ENCODE measurements at regions not wholly inside any gene's neighbourhood (a gene's known extent, or its start where the extent isn't known, plus 50 kb on each side); places are given as distances from the start of the nearest gene placed in this dataset.
"Not testable (repeated sequence)": the region's sequence is repeated elsewhere in the genome, so short reads cannot be mapped to it uniquely, and the experiment has no call there.

DNA sequence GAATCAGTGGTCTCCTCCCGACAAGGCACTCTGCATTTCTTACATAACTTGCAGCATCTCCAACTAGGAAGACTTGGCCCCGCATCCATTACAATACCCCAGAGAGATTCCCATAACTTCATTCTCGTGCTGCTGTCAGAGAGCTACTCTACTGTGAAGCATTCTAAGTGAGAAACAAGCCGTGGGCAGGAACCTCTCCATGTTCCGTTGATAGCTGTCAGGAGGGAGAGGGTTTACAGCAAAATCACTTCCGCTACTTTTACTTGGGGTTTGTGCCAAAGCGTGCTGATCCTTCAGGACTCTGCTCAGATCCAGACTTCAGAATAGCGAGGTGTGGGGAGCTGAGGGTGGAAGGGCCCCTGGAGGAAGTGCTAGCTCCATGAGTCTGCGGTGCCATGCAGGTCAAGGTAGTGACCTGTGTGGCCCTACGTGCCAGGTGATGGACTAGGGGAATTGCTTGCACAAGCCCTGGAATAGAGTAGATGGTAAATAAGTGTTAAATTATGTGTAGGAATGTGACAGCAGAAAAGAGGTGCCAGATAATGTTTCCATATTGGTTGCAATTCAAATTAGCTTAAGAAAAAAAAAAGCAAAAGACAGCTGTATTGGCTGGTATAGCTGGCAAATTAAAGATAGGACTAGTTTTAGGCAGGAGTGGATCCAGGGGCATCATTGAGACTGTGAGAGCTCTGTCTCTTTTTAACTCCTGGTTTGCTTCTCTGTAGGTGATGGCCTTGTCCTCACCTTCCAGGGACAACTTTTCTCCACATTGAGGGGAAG is 358.5 kb upstream of the ERCC4 start:
- intact Hi-C loops (cut with DNase I) = no loop called here
- DNase-seq (ENCODE audit: low spot score) = no peak

DNA sequence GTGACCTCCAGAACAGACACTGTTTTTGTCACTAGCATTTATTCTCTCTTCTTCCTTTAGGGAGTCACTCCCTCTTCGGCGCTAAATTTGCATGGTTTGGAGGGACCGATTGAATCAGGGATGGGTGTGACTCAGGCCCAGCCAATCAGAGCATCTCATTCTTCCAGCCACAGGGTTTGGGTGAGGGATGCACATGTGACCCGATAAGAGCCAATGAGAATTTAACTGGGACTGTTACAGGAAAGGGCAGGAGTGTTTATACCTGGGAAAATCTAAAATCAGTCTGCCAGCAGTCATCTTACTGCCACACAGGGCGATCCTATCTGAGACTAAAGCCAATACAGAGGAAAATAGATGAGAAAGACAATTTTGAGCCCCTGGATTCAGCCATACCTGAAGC is 351.2 kb upstream of the ERCC4 start:
- no peak for DNase-seq (ENCODE audit: low spot score)
- intact Hi-C loops (cut with DNase I) = no loop called here

DNA sequence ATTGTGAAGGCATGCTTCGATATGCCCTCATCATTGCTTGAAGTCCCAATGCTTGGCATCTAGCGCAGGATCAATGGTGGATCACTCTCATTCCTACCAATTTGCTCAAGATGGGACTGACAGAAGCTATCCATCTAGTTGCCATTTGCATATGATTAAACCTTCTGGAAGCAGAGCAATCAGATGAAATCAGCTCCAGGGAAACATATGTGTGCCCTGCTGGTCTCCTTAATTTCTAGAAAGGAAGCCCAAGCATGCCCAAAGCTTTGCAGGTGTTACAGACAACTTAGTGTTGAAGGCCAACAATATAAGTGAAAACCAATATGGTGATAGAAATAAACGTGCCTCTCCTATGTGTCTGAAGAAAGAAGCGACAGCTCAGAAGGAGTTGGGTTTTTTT is 350.0 kb upstream of the ERCC4 start:
- DNase-seq (ENCODE audit: low spot score) = no peak
- intact Hi-C loops (cut with DNase I) = no loop called here

DNA sequence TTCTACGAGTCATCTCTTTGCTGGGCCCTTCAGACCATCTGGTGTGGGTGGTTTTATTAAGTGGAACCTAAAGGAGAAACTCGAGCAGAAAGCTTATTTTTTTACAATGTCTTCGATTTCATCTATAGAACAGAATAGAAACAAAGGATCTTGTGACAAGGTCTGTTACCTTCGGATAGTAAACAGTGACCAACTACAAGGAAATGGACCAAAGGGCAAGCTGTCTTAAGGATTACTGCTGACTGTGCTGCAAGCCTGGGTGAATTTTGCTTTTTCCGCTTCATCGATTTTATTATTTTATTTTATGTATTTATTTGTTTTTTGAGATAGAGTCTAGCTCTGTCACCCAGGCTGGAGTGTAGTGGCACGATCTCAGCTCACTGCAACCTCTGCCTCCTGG is 348.9 kb upstream of the ERCC4 start:
- intact Hi-C loops (cut with DNase I) = no loop called here

DNA sequence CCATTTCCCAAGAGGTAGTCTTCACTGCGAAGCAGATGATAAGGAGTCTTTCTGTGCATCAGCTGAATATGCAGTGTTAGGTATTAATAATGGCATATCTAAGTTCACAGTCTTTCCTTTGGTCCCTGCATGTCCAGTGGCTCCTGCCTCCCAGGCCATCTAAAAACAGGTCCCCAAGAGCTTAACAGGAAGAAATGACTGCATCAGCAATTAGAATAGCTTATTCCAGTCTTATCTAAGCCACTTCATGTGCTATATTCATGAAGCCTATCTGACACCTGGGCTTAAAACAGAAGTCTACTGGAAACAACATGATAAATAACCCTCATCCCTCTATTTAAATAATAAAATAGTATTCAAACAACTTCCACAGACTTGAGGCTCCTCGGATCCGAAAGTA is 346.1 kb upstream of the ERCC4 start:
- DNase-seq (ENCODE audit: low spot score) = no peak
- intact Hi-C loops (cut with DNase I) = loop anchor here in 1 of 2 donors (1.0 kb wide), 1 partner anchor 22 kb away; no protein-coding TSS in a partner anchor

More for the DNA sequence above, 348.9 kb upstream of the ERCC4 start:
- no peak for DNase-seq (ENCODE audit: low spot score)

DNA sequence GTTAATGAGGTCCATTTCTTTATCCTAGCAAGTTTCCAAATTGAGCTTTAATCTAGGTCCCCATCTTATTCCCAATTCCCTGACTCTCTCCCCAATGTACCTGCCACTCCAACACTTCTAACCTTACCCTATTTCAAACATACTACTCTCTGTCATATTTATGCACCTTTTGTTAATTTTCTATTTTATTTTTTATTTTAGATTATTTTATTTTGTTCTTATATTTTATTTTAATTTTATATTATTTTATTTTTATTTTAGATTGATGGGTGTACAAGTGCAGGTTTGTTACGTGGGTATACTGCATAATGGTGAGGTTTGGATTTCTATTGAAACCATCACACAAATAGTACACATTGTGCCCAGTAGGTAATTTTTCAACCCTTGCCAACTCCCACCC is 333.9 kb upstream of the ERCC4 start:
- intact Hi-C loops (cut with DNase I) = no loop called here
- DNase-seq (ENCODE audit: low spot score) = no peak

DNA sequence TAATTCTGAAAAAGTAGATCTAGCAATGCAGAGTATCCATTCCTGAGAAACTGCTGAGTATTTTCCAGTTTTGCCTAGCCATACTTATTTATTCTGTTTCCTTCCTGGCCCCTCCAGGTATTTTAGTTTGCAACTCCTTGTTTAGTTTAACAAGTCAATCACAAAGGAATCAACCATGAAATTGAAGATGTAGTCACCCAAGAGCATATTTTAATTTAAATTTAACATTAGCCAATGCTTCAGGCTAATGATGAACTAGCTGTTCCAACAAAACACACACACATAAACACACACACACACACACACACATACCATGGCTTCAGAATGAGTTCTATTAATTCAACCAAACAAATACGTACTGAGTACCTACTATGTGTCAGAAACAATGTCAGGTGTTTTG is 332.8 kb upstream of the ERCC4 start:
- intact Hi-C loops (cut with DNase I) = no loop called here
- DNase-seq (ENCODE audit: low spot score) = no peak

DNA sequence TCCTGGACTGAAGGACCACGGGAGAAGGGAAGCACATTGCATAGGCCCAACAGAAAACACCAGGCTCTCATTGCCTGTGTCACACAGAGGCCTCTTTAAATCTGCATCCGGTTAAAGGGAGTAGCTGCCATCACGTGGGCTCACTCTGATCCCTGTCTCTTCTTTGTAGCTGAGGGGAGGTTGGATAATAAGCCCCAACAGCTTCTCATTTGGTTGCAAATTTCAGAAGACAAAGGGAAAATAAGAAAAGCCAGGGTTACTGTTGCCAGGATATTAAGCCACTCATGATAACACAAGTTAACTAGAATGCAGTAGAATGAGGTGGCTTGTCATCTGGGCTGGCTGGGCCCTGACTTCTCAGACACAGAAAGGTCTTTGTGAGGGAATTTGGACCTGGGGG is 325.1 kb upstream of the ERCC4 start:
- intact Hi-C loops (cut with DNase I) = no loop called here
- no peak for DNase-seq (ENCODE audit: low spot score)

DNA sequence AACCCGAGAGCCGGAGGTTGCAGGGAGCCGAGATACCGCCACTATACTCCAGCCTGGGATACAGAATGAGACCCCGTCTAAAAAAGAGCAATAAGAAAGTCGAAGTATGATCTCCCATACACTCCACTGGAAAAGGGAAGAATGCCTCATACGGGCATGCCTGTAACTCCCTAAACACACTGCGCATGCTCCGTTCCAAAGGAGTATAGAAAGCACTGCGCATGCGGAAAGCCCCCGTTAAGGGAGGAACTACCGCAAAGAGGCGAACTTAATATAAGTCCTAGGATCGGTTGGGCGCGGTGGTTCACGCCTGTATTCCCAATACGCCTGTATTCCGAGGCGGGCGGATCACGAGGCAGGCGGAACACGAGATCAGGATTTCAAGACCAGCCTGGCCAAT is 313.1 kb upstream of the ERCC4 start:
- no peak for DNase-seq (ENCODE audit: low spot score)
- intact Hi-C loops (cut with DNase I) = loop anchor here in 1 of 2 donors (5.0 kb wide), 1 partner anchor 215 kb away; no protein-coding TSS in a partner anchor

DNA sequence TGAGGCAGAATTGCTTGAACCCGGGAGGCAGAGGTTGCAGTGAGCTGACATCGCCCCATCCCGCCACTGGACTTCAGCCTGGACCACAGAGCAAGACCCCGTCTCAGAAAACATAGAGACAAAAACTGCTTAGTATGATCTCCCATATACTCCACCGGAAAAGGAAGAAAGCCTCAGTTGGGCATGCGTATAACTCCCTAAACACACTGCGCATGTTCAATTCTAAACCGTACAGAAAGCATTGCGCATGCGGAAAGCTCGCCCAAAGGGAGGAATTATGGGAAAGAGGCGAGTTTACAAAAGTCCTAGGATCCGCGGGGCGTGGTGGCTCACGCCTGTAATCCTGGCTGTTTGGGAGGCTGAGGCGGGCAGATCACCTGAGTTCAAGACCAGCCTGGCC is 312.7 kb upstream of the ERCC4 start:
- intact Hi-C loops (cut with DNase I) = loop anchor here in 1 of 2 donors (5.0 kb wide), 1 partner anchor 215 kb away; no protein-coding TSS in a partner anchor
- no peak for DNase-seq (ENCODE audit: low spot score)

DNA sequence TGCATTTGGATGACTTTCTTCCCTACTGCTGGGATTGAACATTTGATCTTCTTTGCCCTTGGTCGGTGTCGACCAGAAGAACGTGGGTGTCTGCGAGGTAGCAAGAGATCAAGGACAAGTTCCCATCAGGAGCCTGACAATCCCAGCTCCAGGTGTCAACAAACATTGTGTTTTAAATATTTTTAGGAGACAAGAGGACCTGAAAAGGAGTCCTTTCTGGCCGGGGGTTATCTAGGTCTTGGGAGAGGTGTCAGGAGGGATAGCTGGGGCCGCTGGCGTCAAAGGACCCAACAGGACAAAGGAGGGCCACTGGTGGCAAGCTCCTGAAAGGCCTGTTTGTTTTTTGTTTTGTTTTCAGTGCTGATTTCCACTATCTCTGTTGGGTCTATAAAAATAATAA is 308.4 kb upstream of the ERCC4 start:
- intact Hi-C loops (cut with DNase I) = no loop called here
- DNase-seq (ENCODE audit: low spot score) = no peak

DNA sequence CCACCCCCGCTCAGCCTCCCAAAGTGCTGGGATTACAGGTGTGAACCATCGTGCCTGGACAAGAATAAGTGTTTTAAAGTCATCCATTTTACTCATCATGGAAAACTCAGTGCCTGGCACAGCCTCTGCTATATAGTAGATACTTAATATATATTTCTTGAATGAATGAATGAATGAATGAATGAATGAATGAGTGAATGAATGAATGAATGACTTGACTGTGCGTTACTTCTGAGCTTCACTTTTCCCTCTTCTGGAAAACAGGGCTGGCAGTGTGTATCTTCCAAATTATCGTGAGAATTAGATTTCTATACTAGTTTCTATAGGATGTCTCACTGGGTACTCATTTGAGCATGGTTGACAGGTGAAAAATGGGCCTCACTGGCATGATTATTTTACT is 307.3 kb upstream of the ERCC4 start:
- no peak for DNase-seq (ENCODE audit: low spot score)
- intact Hi-C loops (cut with DNase I) = no loop called here

DNA sequence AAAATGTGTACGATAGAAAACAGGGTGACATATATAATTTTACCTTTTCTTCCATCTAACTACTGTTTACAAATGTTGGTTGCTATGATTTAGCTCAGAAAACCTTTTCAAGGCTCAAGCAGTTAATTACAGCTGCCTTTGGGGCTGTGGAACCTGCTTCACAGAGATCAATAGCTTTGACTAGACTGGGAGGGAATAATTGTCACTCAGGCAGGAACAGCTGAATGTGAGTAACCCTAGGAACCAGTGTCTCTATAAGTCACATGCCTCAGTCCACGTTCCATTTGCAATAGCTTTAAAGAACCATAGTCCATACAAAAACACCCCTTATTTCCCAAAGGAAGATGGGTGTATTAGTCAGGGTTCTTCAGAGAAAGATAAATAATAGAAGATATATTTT is 306.8 kb upstream of the ERCC4 start:
- no peak for DNase-seq (ENCODE audit: low spot score)
- intact Hi-C loops (cut with DNase I) = no loop called here

DNA sequence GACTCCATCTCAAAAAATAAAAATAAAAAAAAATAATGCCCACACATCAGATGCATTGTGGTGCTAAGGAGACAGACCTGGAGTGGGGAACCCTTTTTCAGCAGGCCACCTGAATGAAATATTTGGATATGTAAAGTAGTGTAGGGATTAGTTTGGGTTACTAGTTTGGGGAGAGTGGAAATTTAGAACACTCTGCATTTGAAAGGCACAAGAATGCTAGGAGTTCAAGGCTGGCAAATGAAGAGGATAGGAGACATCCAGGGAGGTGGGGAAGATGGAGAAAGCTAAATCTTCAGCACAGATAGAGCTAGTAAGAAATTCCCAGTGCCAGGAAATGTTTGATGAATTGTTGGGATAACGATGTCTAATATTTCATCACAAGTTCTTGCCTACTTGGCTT is 298.3 kb upstream of the ERCC4 start:
- no peak for DNase-seq (ENCODE audit: low spot score)

DNA sequence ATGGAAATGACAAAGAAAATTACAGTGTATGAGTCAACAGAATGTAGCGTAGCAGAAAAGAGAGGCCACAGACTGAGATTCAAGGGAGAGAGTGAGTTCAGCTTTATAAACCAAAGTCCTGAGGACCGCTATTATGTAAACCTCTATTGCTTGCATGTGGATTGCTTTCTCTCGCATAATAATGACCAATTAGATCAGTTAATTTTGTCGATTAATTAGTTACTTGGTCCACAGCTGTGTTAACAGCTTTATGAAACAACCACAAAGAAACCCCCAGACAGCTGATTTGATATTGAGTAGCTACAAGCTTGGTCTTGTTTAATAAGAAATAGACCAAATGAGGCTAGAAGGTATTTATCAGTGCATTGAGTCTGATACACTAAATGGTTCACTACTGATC is 291.8 kb upstream of the ERCC4 start:
- intact Hi-C loops (cut with DNase I) = no loop called here

More for the DNA sequence above, 298.3 kb upstream of the ERCC4 start:
- intact Hi-C loops (cut with DNase I) = no loop called here

DNA sequence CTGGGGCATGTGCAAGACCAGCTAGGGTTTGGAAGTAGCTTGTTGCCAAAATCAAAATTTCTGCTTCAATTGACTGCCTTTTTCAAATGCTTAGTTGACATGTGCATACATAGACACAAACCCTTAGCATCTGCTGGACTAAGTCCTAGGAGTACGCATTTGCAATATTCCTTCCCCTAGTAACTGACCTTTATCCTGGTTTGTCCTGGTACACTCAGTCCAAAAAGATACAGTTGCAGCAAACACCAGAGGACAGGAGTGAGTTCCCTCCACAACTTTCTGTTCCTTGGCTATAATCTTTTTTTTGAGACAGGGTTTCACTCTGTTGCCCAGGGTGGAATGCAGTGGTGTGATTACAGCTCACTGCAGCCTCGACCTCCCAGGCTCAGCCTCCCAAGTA is 290.2 kb upstream of the ERCC4 start:
- intact Hi-C loops (cut with DNase I) = no loop called here
- DNase-seq (ENCODE audit: low spot score) = no peak

More for the DNA sequence above, 291.8 kb upstream of the ERCC4 start:
- DNase-seq (ENCODE audit: low spot score) = no peak

DNA sequence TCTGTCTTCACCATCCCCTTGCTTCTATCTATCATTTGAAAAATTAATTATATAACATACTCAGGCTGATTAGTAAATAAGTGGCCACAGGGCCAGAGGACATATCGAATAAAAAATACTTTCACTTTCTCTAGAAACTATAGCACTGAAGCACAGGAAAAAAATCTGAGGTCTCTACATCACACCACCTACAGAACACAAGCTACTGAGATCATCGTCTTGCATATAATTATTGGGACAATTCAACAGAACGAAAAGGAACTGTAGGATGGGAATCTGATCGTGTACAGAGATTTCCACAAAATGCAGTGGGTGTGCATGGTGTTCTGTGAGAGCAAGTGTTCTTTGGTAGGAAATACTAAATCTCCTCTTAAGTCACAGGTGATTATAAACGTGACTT is 289.6 kb upstream of the ERCC4 start:
- intact Hi-C loops (cut with DNase I) = no loop called here
- DNase-seq (ENCODE audit: low spot score) = no peak

DNA sequence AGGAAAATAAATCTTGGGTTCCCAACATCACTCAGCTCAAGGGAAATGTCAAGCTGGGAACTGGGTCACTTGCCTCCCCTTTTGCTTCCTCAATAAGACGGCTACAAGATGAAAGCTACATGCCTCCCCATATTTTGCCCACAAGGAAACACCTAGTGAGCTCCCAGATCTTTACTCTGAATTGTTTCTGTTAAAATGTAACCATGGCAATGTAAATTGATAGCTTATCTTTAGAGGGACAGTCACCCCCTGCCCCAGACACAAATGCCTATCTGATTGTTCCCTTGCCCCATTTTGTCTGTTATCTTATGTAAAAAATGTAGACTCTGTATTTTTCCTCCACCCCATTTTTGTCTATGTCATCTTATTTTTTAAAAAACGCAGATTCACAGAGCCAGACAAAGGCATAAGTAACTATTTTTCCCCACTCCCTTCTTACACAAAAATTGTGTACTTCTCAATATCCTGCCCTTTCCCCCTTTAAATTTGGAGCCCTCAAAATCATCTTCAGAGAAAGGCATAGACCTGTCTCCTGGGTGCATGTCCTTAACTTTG is 288.7 kb upstream of the ERCC4 start:
- intact Hi-C loops (cut with DNase I) = no loop called here
- no peak for DNase-seq (ENCODE audit: low spot score)

DNA sequence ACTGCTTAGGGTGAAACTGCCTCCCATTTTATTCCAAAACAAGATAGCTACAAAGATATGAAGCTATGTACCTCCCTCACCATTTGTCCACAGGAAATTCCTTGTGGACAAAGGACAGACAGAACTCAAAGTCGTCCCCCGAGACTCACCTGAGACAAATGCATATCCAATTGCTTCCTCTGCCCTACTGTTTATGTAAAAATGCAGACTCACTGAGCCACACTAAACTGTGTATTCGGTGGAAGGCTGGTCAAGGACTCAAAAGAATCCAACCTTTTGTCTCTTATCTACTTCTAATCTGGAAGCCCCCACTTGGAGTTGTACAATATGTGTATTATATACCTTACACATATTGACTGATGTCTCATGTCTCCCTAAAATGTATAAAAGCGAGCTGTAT is 288.0 kb upstream of the ERCC4 start:
- intact Hi-C loops (cut with DNase I) = no loop called here
- no peak for DNase-seq (ENCODE audit: low spot score)

DNA sequence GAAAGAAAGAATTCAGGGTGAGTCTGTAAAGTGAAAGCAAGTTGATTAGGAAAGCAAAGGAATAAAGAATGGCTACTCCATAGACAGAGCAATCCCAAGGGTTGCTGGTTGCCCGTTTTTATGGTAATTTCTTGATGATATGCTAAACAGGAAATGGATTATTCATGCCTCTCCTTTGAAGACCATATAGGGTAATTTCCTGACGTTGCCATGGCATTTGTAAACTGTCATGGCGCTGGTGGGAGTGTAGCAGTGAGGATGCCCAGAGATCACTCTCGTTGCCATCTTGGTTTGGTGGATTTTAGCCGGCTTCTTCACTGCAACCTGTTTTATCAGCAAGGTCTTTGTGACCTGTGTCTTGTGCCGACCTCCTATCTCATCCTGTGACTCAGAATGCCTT is 287.4 kb upstream of the ERCC4 start:
- DNase-seq (ENCODE audit: low spot score); intact Hi-C loops (cut with DNase I): not testable (repeated sequence)

DNA sequence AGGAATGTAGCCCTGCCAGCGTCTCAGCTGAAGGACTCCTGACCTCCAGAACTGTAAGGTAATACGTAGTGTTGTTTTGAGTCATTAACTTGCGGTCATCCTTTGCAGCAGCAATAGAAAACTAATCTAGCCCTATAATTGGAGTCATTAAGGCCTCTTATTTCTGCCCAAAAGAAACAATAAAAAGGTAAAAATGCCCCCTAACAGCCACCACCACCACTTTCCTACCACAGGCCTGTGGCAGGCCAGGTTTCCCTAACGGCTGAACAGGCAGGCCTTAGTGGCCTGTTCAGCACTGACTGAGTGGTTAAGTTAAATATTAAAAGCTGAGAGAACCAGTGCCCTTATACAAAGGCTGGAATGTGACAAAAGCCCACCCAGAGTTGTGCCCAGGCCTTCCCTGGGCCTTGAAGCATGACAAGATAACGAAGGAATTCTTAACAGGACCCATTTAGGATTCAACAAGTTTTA is 286.5 kb upstream of the ERCC4 start:
- intact Hi-C loops (cut with DNase I) = no loop called here

More for the DNA sequence above, 286.5 kb upstream of the ERCC4 start:
- no peak for DNase-seq (ENCODE audit: low spot score)

Data from posterior vena cava (tissue), 2 donors.